ENCODE measurements at regions not wholly inside any gene's neighbourhood (a gene's known extent, or its start where the extent isn't known, plus 50 kb on each side); places are given as distances from the start of the nearest gene placed in this dataset.
A peak's percentile ranks its signal among the peaks of the same experiment; 100 is the strongest.

DNA sequence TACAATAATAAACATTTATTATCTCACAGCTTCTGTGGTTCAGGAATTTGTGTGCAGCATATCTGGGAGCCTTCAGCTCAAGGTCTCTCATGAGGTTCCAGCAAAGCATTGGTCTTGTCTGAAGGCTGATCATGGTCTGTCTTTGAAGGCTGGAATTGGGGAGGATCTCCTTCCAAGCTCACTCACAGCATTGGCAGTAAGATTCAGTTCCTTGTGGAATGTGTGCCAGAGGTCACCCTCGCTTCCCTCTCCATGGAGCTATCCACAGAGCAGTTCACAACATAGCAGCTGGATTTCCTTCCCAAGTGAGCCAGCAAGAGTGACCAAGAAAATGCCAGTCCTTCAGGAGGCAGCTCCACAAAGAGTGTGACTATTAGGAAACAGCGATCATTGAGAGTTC is 202.2 kb upstream of the ST6GAL2 start:
- no peak overlapping the region for H2AK5ac ChIP-seq (ENCODE audit: low read length)
- peak in 1 of 2 donors; percentile 55 for DNase-seq
- H3K9me3 ChIP-seq (ENCODE audit: insufficient read depth, low read depth, low read length), result no peaks in the 10 kb centered on the region
- H3K23ac ChIP-seq (ENCODE audit: low read length), result no peak overlapping the region
- H3K4me3 ChIP-seq (ENCODE audit: low read depth, low read length), result no peak overlapping the region
- H3K4ac ChIP-seq (ENCODE audit: low read depth, low read length), result no peak overlapping the region
- H3K79me1 ChIP-seq (ENCODE audit: low read length), result no peaks in the 10 kb centered on the region
- H2BK5ac ChIP-seq (ENCODE audit: low read depth, low read length, poor library complexity), result no peak overlapping the region
- no peak overlapping the region for H2BK12ac ChIP-seq (ENCODE audit: low read length)
- H3K27ac ChIP-seq (ENCODE audit: low read depth, low read length), result no peak overlapping the region
- H4K8ac ChIP-seq (ENCODE audit: low read depth, low read length), result no peak overlapping the region
- no peak overlapping the region for H3K18ac ChIP-seq (ENCODE audit: low read length)
- H3K27me3 ChIP-seq (ENCODE audit: insufficient read depth, low read length), result no peaks in the 10 kb centered on the region
- H4K91ac ChIP-seq (ENCODE audit: low read depth, low read length), result no peak overlapping the region
- H2AFZ ChIP-seq (ENCODE audit: insufficient read depth, low read length, poor library complexity), result no peak overlapping the region
- H3K4me1 ChIP-seq (ENCODE audit: control insufficient read depth in 1 of 2, insufficient read depth in 2 of 2, low read length in 2 of 2), result peaks cover 3 to 8% of the 10 kb centered on the region in 2 experiments
- no peak overlapping the region for H2BK120ac ChIP-seq (ENCODE audit: insufficient read depth, low read length, poor library complexity)
- H3K14ac ChIP-seq (ENCODE audit: low read length), result no peak overlapping the region
- H3K79me2 ChIP-seq (ENCODE audit: control insufficient read depth, insufficient read depth, low read length, poor library complexity), result no peaks in the 10 kb centered on the region
- no peaks in the 10 kb centered on the region for H3K36me3 ChIP-seq (ENCODE audit: control insufficient read depth in 1 of 2, insufficient read depth in 2 of 2, low read length in 2 of 2)
- no peak overlapping the region for H4K12ac ChIP-seq (ENCODE audit: low read depth, low read length)
- H3K9ac ChIP-seq (ENCODE audit: low read length), result no peak overlapping the region
- WGBS (ENCODE audit: extremely low coverage, insufficient coverage, insufficient read length), result no CpG with 5 or more reads among the region's 2 CpGs
- no peak overlapping the region for H3K4me2 ChIP-seq (ENCODE audit: low read length)

DNA sequence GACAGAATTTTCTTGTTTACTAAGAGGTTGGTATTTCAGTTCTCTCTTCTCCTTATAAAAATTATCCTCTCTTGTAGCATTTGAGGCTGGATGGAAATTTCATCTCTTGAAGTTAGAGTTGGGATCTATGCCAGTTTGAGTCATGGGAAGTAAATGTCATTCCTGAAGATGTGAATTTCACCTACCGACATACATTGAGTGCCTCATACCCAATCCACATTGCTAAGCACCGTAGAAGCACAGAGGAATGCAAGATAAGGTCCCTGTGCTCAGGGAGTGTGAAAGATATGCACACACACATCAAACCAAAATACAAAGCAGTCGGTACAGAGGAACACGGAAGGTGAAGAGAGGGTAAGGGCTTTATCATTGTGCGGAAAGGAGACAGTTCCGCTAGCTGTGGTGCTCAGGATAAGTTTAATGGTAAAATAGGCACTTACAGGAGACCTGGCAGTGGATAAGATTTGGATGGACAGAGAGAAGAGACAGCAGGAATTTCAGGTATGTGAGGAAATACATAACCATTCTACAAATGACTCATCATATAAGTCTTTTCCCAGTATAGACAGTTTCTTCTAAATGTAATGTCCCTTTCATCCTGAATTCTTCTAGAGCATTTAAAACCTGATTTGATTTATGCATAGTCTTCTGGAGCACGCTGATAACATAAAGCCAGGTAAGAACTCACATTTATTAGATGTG is 205.3 kb upstream of the ST6GAL2 start:
- peak; percentile 54 to 86 for DNase-seq
- no peak overlapping the region for H3K23ac ChIP-seq (ENCODE audit: low read length)
- no peak overlapping the region for H3K27ac ChIP-seq (ENCODE audit: low read depth, low read length)
- no peak overlapping the region for H2BK5ac ChIP-seq (ENCODE audit: low read depth, low read length, poor library complexity)
- H3K14ac ChIP-seq (ENCODE audit: low read length), result no peak overlapping the region
- H3K79me2 ChIP-seq (ENCODE audit: control insufficient read depth, insufficient read depth, low read length, poor library complexity), result no peaks in the 10 kb centered on the region
- H3K4ac ChIP-seq (ENCODE audit: low read depth, low read length), result no peak overlapping the region
- no peak overlapping the region for H2BK12ac ChIP-seq (ENCODE audit: low read length)
- no peak overlapping the region for H3K18ac ChIP-seq (ENCODE audit: low read length)
- H3K9ac ChIP-seq (ENCODE audit: low read length), result no peak overlapping the region
- peaks cover 3 to 8% of the 10 kb centered on the region in 2 experiments for H3K4me1 ChIP-seq (ENCODE audit: control insufficient read depth in 1 of 2, insufficient read depth in 2 of 2, low read length in 2 of 2)
- H3K4me2 ChIP-seq (ENCODE audit: low read length), result no peak overlapping the region
- no peak overlapping the region for H2BK120ac ChIP-seq (ENCODE audit: insufficient read depth, low read length, poor library complexity)
- no peak overlapping the region for H4K8ac ChIP-seq (ENCODE audit: low read depth, low read length)
- no peaks in the 10 kb centered on the region for H3K27me3 ChIP-seq (ENCODE audit: insufficient read depth, low read length)
- WGBS (ENCODE audit: extremely low coverage, insufficient coverage, insufficient read length), result no CpG with 5 or more reads among the region's 7 CpGs
- H4K91ac ChIP-seq (ENCODE audit: low read depth, low read length), result no peak overlapping the region
- no peaks in the 10 kb centered on the region for H3K79me1 ChIP-seq (ENCODE audit: low read length)
- no peaks in the 10 kb centered on the region for H3K36me3 ChIP-seq (ENCODE audit: control insufficient read depth in 1 of 2, insufficient read depth in 2 of 2, low read length in 2 of 2)
- no peak overlapping the region for H2AK5ac ChIP-seq (ENCODE audit: low read length)
- H3K9me3 ChIP-seq (ENCODE audit: insufficient read depth, low read depth, low read length), result no peaks in the 10 kb centered on the region
- no peak overlapping the region for H4K12ac ChIP-seq (ENCODE audit: low read depth, low read length)
- H2AFZ ChIP-seq (ENCODE audit: insufficient read depth, low read length, poor library complexity), result no peak overlapping the region
- H3K4me3 ChIP-seq (ENCODE audit: low read depth, low read length), result no peak overlapping the region

DNA sequence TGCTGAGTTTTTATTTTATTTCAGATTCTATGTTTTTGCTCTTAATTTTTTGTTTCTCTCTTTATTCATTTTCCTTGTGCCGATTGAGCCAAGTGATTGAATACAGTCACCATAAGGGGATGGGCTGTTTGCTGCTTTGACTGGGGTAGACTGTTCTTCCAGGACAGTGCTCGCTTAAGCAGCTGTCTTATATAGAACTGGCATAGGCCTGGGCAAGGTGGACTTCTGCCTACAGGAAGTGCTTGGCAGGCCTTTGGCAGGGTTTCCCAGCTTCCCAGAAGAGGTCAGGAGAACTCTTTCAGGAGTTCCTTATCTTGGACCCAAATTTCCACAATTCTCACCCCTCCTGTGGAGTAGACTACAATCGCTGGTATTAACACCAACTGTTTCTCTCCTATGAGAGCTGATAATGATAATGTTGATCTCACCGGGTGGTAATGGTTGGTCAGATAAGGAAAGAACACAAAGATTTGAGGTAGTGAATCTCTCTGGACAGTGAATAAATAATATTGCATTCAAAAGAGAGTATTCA is 207.5 kb upstream of the ST6GAL2 start:
- Histone ChIP-seq H3K36me3 (ENCODE audit: control insufficient read depth in 1 of 2, insufficient read depth in 2 of 2, low read length in 2 of 2) (no peaks in the 10 kb centered on the region), H3K4ac (ENCODE audit: low read depth, low read length) (no peak overlapping the region), H4K91ac (ENCODE audit: low read depth, low read length) (no peak overlapping the region), H3K4me1 (ENCODE audit: control insufficient read depth in 1 of 2, insufficient read depth in 2 of 2, low read length in 2 of 2) (peaks cover 3 to 5% of the 10 kb centered on the region in 2 experiments), H3K79me2 (ENCODE audit: control insufficient read depth, insufficient read depth, low read length, poor library complexity) (no peaks in the 10 kb centered on the region), H3K9me3 (ENCODE audit: insufficient read depth, low read depth, low read length) (no peaks in the 10 kb centered on the region), H3K14ac (ENCODE audit: low read length) (no peak overlapping the region), H4K12ac (ENCODE audit: low read depth, low read length) (no peak overlapping the region), H3K23ac (ENCODE audit: low read length) (no peak overlapping the region), H3K79me1 (ENCODE audit: low read length) (no peaks in the 10 kb centered on the region), H3K9ac (ENCODE audit: low read length) (no peak overlapping the region), H2BK120ac (ENCODE audit: insufficient read depth, low read length, poor library complexity) (no peak overlapping the region), H2AK5ac (ENCODE audit: low read length) (no peak overlapping the region), H2BK12ac (ENCODE audit: low read length) (no peak overlapping the region), H4K8ac (ENCODE audit: low read depth, low read length) (no peak overlapping the region), H3K4me2 (ENCODE audit: low read length) (no peak overlapping the region), H2BK5ac (ENCODE audit: low read depth, low read length, poor library complexity) (no peak overlapping the region), H3K27ac (ENCODE audit: low read depth, low read length) (no peak overlapping the region), H3K4me3 (ENCODE audit: low read depth, low read length) (no peak overlapping the region), H2AFZ (ENCODE audit: insufficient read depth, low read length, poor library complexity) (no peak overlapping the region), H3K27me3 (ENCODE audit: insufficient read depth, low read length) (no peaks in the 10 kb centered on the region), H3K18ac (ENCODE audit: low read length) (no peak overlapping the region)
- no CpG with 5 or more reads among the region's 4 CpGs for WGBS (ENCODE audit: extremely low coverage, insufficient coverage, insufficient read length)
- no peak for DNase-seq

DNA sequence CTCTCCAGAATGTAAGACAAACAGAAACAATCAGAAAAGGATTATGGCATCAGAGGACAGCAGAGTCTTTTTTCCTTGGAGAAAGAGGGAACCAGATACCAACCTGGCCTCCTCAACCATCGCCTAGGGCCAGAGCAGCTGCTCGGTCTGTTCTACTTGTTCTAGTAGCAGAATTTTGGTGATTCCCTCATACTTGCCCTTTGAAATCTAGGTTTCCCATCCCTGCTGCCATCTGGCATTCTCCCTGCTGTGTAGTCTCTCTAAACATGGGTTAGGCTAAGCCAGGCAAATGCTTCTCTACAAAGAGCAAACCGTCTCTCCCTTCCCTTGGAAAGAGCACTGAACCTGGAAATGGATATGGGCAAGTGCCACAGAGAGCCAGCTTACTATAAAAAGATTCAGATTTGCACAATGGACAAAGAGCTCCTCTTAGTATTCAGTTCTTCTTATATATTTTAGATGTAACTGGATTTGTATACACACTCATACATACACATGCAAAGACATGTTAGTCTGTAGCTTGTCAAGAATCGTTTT is 208.6 kb upstream of the ST6GAL2 start:
- peaks cover 3 to 5% of the 10 kb centered on the region in 2 experiments for H3K4me1 ChIP-seq (ENCODE audit: control insufficient read depth in 1 of 2, insufficient read depth in 2 of 2, low read length in 2 of 2)
- H3K4me2 ChIP-seq (ENCODE audit: low read length), result no peak overlapping the region
- H2AK5ac ChIP-seq (ENCODE audit: low read length), result no peak overlapping the region
- no peak overlapping the region for H3K23ac ChIP-seq (ENCODE audit: low read length)
- H2BK12ac ChIP-seq (ENCODE audit: low read length), result no peak overlapping the region
- H3K18ac ChIP-seq (ENCODE audit: low read length), result no peak overlapping the region
- no peak overlapping the region for H4K8ac ChIP-seq (ENCODE audit: low read depth, low read length)
- no peaks in the 10 kb centered on the region for H3K9me3 ChIP-seq (ENCODE audit: insufficient read depth, low read depth, low read length)
- no peak overlapping the region for H2AFZ ChIP-seq (ENCODE audit: insufficient read depth, low read length, poor library complexity)
- H2BK120ac ChIP-seq (ENCODE audit: insufficient read depth, low read length, poor library complexity), result no peak overlapping the region
- H3K9ac ChIP-seq (ENCODE audit: low read length), result no peak overlapping the region
- no peak overlapping the region for H4K12ac ChIP-seq (ENCODE audit: low read depth, low read length)
- no peaks in the 10 kb centered on the region for H3K79me2 ChIP-seq (ENCODE audit: control insufficient read depth, insufficient read depth, low read length, poor library complexity)
- H3K4me3 ChIP-seq (ENCODE audit: low read depth, low read length), result no peak overlapping the region
- H3K36me3 ChIP-seq (ENCODE audit: control insufficient read depth in 1 of 2, insufficient read depth in 2 of 2, low read length in 2 of 2), result no peaks in the 10 kb centered on the region
- H3K14ac ChIP-seq (ENCODE audit: low read length), result no peak overlapping the region
- no peak for DNase-seq
- no peak overlapping the region for H3K4ac ChIP-seq (ENCODE audit: low read depth, low read length)
- H3K27ac ChIP-seq (ENCODE audit: low read depth, low read length), result no peak overlapping the region
- H2BK5ac ChIP-seq (ENCODE audit: low read depth, low read length, poor library complexity), result no peak overlapping the region
- H4K91ac ChIP-seq (ENCODE audit: low read depth, low read length), result no peak overlapping the region
- no peaks in the 10 kb centered on the region for H3K79me1 ChIP-seq (ENCODE audit: low read length)
- no CpG with 5 or more reads among the region's 4 CpGs for whole genome bisulfite sequencing (ENCODE audit: extremely low coverage, insufficient coverage, insufficient read length)
- no peaks in the 10 kb centered on the region for H3K27me3 ChIP-seq (ENCODE audit: insufficient read depth, low read length)

Measured in trophoblast cell (in vitro differentiated cells and primary cell).